H4 (cell line): ENCODE measurements at regions not wholly inside any gene's neighbourhood (a gene's known extent, or its start where the extent isn't known, plus 50 kb on each side); places are given as distances from the start of the nearest gene placed in this dataset.

Source experiments
- DNase-seq: peaks from one replicate; pipeline ENCODE4 v3.0.0-alpha.2; 2015; ENCODE audit warnings: low spot score

DNA sequence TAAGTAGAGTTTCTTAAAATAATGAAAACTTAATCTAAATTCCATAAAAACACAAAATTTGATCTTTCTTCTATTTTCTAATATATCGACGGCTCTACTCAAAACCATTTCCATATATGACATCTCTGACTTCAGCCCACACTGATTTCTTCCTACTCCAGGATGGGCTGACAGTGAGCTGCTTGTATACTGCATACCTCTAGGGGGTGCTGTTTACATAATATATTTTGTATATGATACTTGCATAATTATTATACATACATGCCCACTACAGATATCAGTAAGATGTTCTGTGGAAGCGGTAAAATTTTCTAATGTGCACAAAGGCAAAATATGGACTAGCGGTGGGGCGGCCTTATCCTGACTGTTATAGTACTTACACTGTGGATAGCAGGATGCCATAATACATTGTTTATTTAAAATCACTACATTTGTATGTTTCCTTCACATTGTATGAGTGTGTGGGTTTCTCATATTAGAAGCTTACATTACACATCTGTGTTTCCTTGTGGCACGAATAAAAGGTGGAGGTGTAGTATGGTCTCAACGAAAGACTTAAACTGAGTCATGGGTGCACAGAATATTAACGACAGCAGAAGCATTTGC lies 66.1 kb upstream of the NXPH2 start:
- DNase-seq, result peak; percentile 31

DNA sequence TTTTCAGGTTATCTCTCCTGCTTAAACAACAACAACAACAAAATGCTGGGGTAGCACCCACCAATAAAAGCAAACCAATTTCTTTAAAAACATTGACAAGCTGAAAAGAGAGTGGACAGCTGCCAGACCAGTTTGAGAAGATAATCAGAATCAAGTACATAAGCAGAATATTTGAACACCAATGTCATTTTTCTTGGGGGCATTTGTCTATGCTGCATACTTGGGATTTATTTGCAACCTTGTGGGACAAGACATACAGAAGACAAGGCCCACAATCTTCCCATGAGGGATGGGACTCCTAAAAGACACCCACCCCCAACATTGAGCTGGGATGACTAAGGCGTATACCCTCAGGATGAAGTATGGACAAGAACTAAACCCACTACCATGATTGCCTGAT lies 62.2 kb upstream of the NXPH2 start:
- DNase-seq, result no peak

DNA sequence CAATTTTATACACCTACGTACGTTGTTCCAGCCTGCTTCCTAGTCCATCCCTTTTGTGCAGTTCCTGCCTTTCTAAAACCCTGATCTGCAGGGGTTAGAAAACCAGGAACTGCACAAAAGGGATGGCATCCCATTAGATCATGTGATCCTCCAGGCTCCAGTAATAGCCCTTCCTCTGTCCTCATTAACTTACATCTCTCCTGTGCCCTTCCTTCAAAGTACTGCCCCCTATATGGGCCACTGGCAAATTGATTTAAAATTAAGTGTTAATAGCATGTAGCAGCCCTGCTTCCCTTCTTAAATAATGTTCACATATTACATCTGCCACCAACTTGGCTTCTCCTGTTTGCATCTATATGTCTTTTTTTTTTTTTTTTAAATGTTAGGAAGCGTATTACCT lies 61.3 kb upstream of the NXPH2 start:
- DNase-seq, result no peak

DNA sequence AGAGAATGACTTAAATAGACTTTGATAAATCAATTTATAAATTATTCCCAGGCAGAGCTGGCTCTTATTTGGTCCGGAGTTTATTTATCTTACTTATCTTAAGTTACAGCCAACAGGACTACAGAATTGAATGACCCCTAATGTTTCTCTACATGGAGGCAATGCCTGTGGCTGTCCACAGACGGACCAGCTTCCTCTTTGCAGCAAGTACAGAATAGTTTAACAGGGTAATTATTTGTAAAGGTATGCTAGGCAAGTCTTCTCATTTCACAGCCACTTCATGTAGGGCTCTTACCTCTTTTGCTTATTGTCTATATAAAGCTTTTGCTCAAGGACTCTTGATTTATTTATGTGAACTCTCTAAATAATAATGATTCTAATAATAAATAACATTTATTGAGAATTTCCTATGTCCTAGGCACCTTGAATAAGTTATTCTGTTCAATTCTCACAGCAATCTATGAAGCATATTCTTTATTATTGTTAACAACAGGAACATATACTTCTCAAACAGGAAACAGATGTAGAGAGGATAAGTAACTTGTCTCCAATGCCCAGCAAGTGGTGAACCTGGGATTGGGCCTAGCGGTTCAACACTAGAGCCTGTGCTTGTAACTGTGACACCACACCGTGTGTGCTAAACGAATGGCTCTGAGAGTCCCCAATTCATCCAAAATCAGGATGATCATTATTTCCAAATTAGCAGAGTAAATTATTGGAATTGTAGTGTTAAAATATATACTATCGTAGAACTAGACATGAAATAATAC lies 58.8 kb upstream of the NXPH2 start:
- DNase-seq, result no peak

DNA sequence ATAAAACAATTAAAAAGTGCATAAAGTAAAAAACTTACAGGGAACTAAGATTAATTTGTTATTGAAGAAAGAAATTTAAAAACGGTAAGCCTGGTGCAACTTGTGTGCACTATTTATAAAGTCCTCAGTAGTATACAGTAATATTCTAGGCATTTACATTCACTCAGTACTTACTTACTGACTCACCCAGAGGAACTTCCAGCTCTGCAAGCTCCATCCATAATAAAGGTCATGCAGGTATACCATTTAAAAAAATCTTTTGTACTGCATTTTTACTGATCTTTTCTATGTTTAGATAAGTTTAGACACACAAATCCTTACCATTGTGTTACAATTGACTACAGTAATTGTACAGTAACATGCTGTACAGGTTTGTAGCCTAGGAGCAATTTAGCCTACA lies 51.5 kb upstream of the NXPH2 start:
- no peak for DNase-seq

DNA sequence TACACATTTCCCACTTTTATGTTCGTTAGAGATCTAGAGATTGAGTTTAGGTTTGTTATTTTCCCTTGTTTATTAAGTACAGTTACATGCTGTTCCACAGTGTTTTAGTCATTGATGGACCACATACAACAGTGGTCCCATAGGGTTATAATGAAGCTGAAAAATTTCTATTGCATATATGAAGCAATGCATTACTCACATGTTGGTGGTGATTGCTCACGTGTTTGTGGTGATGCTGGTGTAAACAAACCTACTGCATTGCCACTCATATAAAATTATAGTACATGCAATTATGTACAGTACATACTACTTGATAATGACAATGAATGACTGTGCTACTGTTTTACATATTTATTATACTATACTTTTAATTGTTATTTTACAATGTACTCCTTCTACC lies 51.0 kb upstream of the NXPH2 start:
- DNase-seq, result no peak

DNA sequence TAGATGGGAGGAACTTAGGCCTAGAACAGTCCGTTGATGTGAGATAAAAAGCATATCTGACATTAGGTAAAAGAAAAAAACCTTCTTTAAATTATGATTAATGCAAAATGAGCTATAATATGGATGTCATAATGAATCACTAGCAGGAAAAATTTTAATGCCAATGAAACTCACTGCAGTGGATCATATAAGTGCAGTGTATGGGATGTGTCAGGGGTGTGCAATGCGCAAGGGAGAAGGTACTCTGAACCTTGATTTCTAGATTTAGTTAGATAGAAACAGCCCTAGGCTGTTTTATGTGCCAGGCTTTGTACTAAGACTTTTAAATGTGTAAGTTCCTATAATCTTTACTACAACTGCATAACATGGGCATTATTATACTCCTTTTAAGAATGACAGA lies 50.4 kb upstream of the NXPH2 start:
- DNase-seq, result no peak
